Gastrocnemius medialis (tissue), 4 donors: ENCODE measurements at regions not wholly inside any gene's neighbourhood (a gene's known extent, or its start where the extent isn't known, plus 50 kb on each side); places are given as distances from the start of the nearest gene placed in this dataset.

Source experiments
- ATAC-seq, 2 donors: fragments of 150-250 bp; one replicate each; pipeline ENCODE4 v1.9.1; 2016
- DNase-seq, 2 donors: peaks; one replicate each; pipeline ENCODE4 v3.0.0-alpha.2; 2019
- H3K27ac ChIP-seq, 4 donors: fragments of 200-600 bp; sonication (generic); 1 replicate in 1 of 4; 2 replicates in 3 of 4; pipeline ENCODE4 v1.5.1; 2016 to 2018; ENCODE audit warnings: mild to moderate bottlenecking in 2 of 4, moderate library complexity in 1 of 4
- H3K27me3 ChIP-seq, 3 donors: fragments of 200-600 bp; sonication (generic) in 2 of 3; 1 replicate in 1 of 3; 2 replicates in 2 of 3; pipeline versions ENCODE4 v1.5.1 to v1.6.0; 2016 to 2019; ENCODE audit warnings: mild to moderate bottlenecking in 1 of 3, moderate library complexity in 1 of 3
- H3K36me3 ChIP-seq, 2 donors: fragments of 200-600 bp; sonication (generic) in 1 of 2; one replicate each; pipeline ENCODE4 v1.5.1; 2017 to 2018
- H3K4me1 ChIP-seq, 2 donors: fragments of 200-600 bp; sonication (generic) in 1 of 2; one replicate each; pipeline ENCODE4 v1.5.1; 2016 to 2017; ENCODE audit warnings: mild to moderate bottlenecking in 2 of 2
- H3K4me3 ChIP-seq, 4 donors: fragments of 200-600 bp; sonication (generic) in 3 of 4; 1 replicate in 1 of 4; 2 replicates in 3 of 4; pipeline ENCODE4 v1.5.1; 2016 to 2019; ENCODE audit warnings: mild to moderate bottlenecking in 2 of 4
- H3K9me3 ChIP-seq, 3 donors: fragments of 200-600 bp; sonication (generic) in 2 of 3; 1 replicate in 1 of 3; 2 replicates in 2 of 3; pipeline ENCODE4 v1.5.1; 2016 to 2019
- CTCF ChIP-seq, 5 experiments: fragments of 450-650 bp in 3 of 5; fragments of 200-600 bp in 2 of 5; sonication (generic) in 2 of 5; IDR thresholded peaks in 4 of 5; conservative IDR thresholded peaks in 1 of 5; 1 replicate in 4 of 5; 2 replicates in 1 of 5; pipeline ENCODE4 v1.5.1; 2016 to 2019; ENCODE audit warnings: antibody characterized with exemption in 5 of 5, mild to moderate bottlenecking in 3 of 5, moderate library complexity in 3 of 5
- POLR2A ChIP-seq, 2 donors: fragments of 450-650 bp; IDR thresholded peaks; one replicate each; pipeline ENCODE4 v1.6.1; 2017; ENCODE audit warnings: antibody characterized with exemption in 2 of 2, mild to moderate bottlenecking in 2 of 2, moderate library complexity in 2 of 2
- in situ Hi-C, 4 donors: fragments of 200-750 bp; cut with MboI; loops; one replicate each; pipeline versions ENCODE4 v1.15.0 to v1.8.0; 2017; ENCODE audit warnings: low sequenced_read_pairs in 4 of 4
- intact Hi-C: fragments of 100-400 bp; cut with DNase I; formaldehyde crosslinking; loops from one replicate; pipeline ENCODE4 v1.15.1; 2023; ENCODE audit warnings: low total_unique reads

- TF ChIP-seq POLR2A (IDR thresholded peaks at IDR 0.05) (no peak), CTCF (IDR thresholded peaks at IDR 0.05 in 4 of 5, conservative IDR thresholded peaks at IDR 0.05 in 1 of 5) (no peak)
- no peaks in the 10 kb centered on the region for H3K36me3 ChIP-seq
- no peaks in the 10 kb centered on the region for H3K27me3 ChIP-seq
- no peak overlapping the region for H3K27ac ChIP-seq
- H3K4me3 ChIP-seq = no peak overlapping the region
- intact Hi-C loops = no loop called here
- in situ Hi-C loops = loop anchor here in 1 of 4 donors (25.0 kb wide), 1 partner anchor 609 kb away; the partner anchor contains the start of gene ENC1
- H3K9me3 ChIP-seq = no peaks in the 10 kb centered on the region
- ATAC-seq (no peak), DNase-seq (no peak)
- H3K4me1 ChIP-seq = no peaks in the 10 kb centered on the region
These were observed 401.8 kb downstream of the ARHGEF28 start for GRCh38 chr5:74027732-74028338.

DNA sequence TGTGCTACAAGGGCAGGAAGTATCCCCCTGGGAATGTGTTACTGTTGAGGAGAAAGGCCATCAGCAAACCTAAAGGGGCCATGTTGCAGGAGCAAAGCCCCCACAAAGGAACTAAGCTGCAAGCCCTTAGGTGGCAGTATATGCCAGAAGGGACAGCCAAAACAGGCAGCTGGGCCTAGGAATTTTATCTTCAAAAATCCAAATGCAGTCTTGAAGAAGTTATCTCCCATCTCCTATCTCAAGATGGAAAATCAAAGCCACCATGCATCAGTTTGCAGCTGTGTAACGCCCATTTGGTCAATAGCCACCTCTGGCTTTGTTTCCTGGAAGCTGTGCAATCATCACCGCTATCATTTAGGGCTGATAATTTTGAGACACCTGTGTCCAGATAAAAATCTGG, 400.3 kb downstream of the ARHGEF28 start:
- no peak for TF ChIP-seq POLR2A (IDR thresholded peaks at IDR 0.05)
- no peak for TF ChIP-seq CTCF (IDR thresholded peaks at IDR 0.05 in 4 of 5, conservative IDR thresholded peaks at IDR 0.05 in 1 of 5)
- in situ Hi-C loops (loop anchor here in 1 of 4 donors (25.0 kb wide), 1 partner anchor 611 kb away; the partner anchor contains the start of gene ENC1), intact Hi-C loops (no loop called here)
- Histone ChIP-seq H3K4me1 (no peaks in the 10 kb centered on the region), H3K27ac (no peak overlapping the region), H3K4me3 (no peak overlapping the region), H3K36me3 (no peaks in the 10 kb centered on the region), H3K27me3 (no peaks in the 10 kb centered on the region), H3K9me3 (no peaks in the 10 kb centered on the region)
- ATAC-seq (no peak), DNase-seq (no peak)

DNA sequence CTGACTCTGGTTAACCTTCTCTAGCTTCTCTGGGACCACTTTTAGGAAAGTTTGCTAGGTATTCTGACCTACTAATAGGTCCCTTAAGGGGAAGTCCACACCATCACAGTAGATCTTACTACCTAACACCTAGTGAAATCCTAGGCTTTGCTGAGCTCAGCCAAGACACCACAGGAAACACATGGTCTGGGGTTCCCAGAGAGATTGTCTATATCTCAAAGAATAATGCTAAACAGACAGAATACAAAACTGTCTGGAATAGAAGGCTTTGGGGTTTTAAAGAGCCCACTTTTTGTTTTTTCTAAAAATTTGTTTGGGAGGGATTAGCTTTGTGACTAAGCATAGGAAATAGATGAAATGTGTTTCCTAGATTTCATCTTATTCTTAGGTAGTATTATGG, 395.1 kb downstream of the ARHGEF28 start:
- Histone ChIP-seq H3K27ac (no peak overlapping the region), H3K27me3 (no peaks in the 10 kb centered on the region), H3K36me3 (no peaks in the 10 kb centered on the region), H3K4me1 (no peaks in the 10 kb centered on the region), H3K9me3 (no peaks in the 10 kb centered on the region), H3K4me3 (no peak overlapping the region)
- ATAC-seq (no peak), DNase-seq (no peak)
- TF ChIP-seq CTCF (IDR thresholded peaks at IDR 0.05 in 4 of 5, conservative IDR thresholded peaks at IDR 0.05 in 1 of 5) = no peak
- TF ChIP-seq POLR2A (IDR thresholded peaks at IDR 0.05) = no peak
- intact Hi-C loops (no loop called here), in situ Hi-C loops (no loop called here)

- Histone ChIP-seq H3K9me3 (no peaks in the 10 kb centered on the region), H3K4me3 (no peak overlapping the region), H3K27me3 (no peaks in the 10 kb centered on the region), H3K36me3 (no peaks in the 10 kb centered on the region), H3K27ac (no peak overlapping the region), H3K4me1 (no peaks in the 10 kb centered on the region)
- no peak for DNase-seq
- TF ChIP-seq POLR2A (IDR thresholded peaks at IDR 0.05) (no peak), CTCF (IDR thresholded peaks at IDR 0.05 in 4 of 5, conservative IDR thresholded peaks at IDR 0.05 in 1 of 5) (no peak)
- in situ Hi-C loops = no loop called here
- intact Hi-C loops = no loop called here
- ATAC-seq = no peak
These were observed 394.5 kb downstream of the ARHGEF28 start for GRCh38 chr5:74020503-74020902.

DNA sequence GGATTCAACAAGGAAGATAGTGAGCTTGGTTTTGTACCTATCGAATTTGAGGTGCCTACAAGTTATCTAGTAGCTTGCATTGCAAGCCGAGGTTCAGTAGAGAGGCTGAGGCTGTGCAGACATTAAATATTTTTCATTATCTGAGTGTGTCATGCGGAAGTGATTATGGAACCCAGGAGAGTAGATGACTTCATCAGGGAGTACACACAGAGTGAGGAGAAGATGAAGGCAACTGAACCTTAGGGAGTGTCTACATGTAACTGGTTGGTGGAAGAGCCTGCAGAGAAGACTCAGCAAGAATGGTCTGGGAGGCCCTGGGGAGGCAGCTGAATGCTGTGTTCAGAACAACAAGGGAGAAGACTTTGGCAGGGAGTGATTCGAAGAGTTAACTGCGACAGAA, 393.9 kb downstream of the ARHGEF28 start:
- DNase-seq (no peak), ATAC-seq (no peak)
- H3K4me1 ChIP-seq = no peaks in the 10 kb centered on the region
- no peaks in the 10 kb centered on the region for H3K9me3 ChIP-seq
- in situ Hi-C loops (no loop called here), intact Hi-C loops (no loop called here)
- no peaks in the 10 kb centered on the region for H3K27me3 ChIP-seq
- TF ChIP-seq CTCF (IDR thresholded peaks at IDR 0.05 in 4 of 5, conservative IDR thresholded peaks at IDR 0.05 in 1 of 5) (no peak), POLR2A (IDR thresholded peaks at IDR 0.05) (no peak)
- H3K4me3 ChIP-seq = no peak overlapping the region
- no peak overlapping the region for H3K27ac ChIP-seq
- no peaks in the 10 kb centered on the region for H3K36me3 ChIP-seq
